H9 (cell line): ENCODE measurements at regions not wholly inside any gene's neighbourhood (a gene's known extent, or its start where the extent isn't known, plus 50 kb on each side); places are given as distances from the start of the nearest gene placed in this dataset.

Experiments
- DNase-seq: peaks from one replicate; pipeline ENCODE4 v3.0.0-alpha.2; 2017
- H2AFZ ChIP-seq: one replicate; pipeline ENCODE4 v1.6.1; 2013; ENCODE audit warnings: mild to moderate bottlenecking, low read length, control low read depth, moderate library complexity
- H2AK5ac ChIP-seq: 2 replicates; pipeline ENCODE4 v1.6.1; 2013; ENCODE audit warnings: low read length, control low read depth, mixed read lengths; ENCODE audit not compliant: insufficient read length
- H2BK120ac ChIP-seq: one replicate; pipeline ENCODE4 v1.6.1; 2013; ENCODE audit warnings: low read depth, mild to moderate bottlenecking, low read length, control low read depth, inconsistent platforms; ENCODE audit not compliant: poor library complexity, severe bottlenecking
- H2BK12ac ChIP-seq: 2 replicates; pipeline ENCODE4 v1.6.1; 2013; ENCODE audit warnings: low read length, control low read depth, mixed read lengths, low read depth; ENCODE audit not compliant: insufficient read length
- H2BK15ac ChIP-seq: 2 replicates; pipeline ENCODE4 v1.6.1; 2013; ENCODE audit warnings: low read depth, low read length, control low read depth
- H2BK20ac ChIP-seq: one replicate; pipeline ENCODE4 v1.6.1; 2013; ENCODE audit warnings: low read depth, mild to moderate bottlenecking, low read length, control low read depth, inconsistent platforms; ENCODE audit not compliant: poor library complexity, severe bottlenecking
- H2BK5ac ChIP-seq: 2 replicates; pipeline ENCODE4 v1.6.1; 2013; ENCODE audit warnings: low read length, control low read depth, mixed read lengths; ENCODE audit not compliant: insufficient read length
- H3K14ac ChIP-seq: 2 replicates; pipeline ENCODE4 v1.6.1; 2013; ENCODE audit warnings: low read length, control low read depth; ENCODE audit not compliant: insufficient read depth
- H3K18ac ChIP-seq: 2 replicates; pipeline ENCODE4 v1.6.1; 2013; ENCODE audit warnings: low read depth, mild to moderate bottlenecking, mixed read lengths, low read length, control low read depth; ENCODE audit not compliant: insufficient read length
- H3K23ac ChIP-seq: 2 replicates; pipeline ENCODE4 v1.6.1; 2013; ENCODE audit warnings: low read length, control low read depth, mixed read lengths, low read depth; ENCODE audit not compliant: insufficient read length
- H3K23me2 ChIP-seq: 2 replicates; pipeline ENCODE4 v1.6.1; 2013; ENCODE audit warnings: low read depth, mild to moderate bottlenecking, mixed read lengths, low read length, control low read depth; ENCODE audit not compliant: insufficient read length, poor library complexity, severe bottlenecking
- H3K27ac ChIP-seq: 2 replicates; pipeline ENCODE4 v1.5.1; 2013; ENCODE audit warnings: low read length, control low read depth, mixed read lengths, low read depth; ENCODE audit not compliant: insufficient read length
- H3K27me3 ChIP-seq: 2 replicates; pipeline ENCODE4 v1.6.1; 2013; ENCODE audit warnings: low read length, control low read depth, inconsistent platforms; ENCODE audit not compliant: insufficient read depth
- H3K4ac ChIP-seq: 2 replicates; pipeline ENCODE4 v1.6.1; 2013; ENCODE audit warnings: low read depth, mild to moderate bottlenecking, control low read depth, inconsistent platforms, low read length, moderate library complexity
- H3K4me1 ChIP-seq: 2 replicates; pipeline ENCODE4 v1.6.1; 2013; ENCODE audit warnings: low read length, control low read depth, inconsistent platforms; ENCODE audit not compliant: insufficient read depth
- H3K4me2 ChIP-seq: 2 replicates; pipeline ENCODE4 v1.6.1; 2013; ENCODE audit warnings: low read length, control low read depth, mixed read lengths; ENCODE audit not compliant: insufficient read length, insufficient read depth
- H3K56ac ChIP-seq: 2 replicates; pipeline ENCODE4 v1.6.1; 2013; ENCODE audit warnings: low read depth, mild to moderate bottlenecking, mixed read lengths, low read length, control low read depth; ENCODE audit not compliant: insufficient read length
- H3K79me1 ChIP-seq: 2 replicates; pipeline ENCODE4 v1.6.1; 2013; ENCODE audit warnings: low read depth, mild to moderate bottlenecking, moderate library complexity, low read length, control low read depth, inconsistent platforms; ENCODE audit not compliant: insufficient read depth, poor library complexity, severe bottlenecking
- H3K79me2 ChIP-seq: 2 replicates; pipeline ENCODE4 v1.6.1; 2013; ENCODE audit warnings: low read length, control low read depth, inconsistent platforms; ENCODE audit not compliant: insufficient read depth
- H3K9ac ChIP-seq: 2 replicates; pipeline ENCODE4 v1.6.1; 2013; ENCODE audit warnings: low read length, control low read depth, mixed read lengths; ENCODE audit not compliant: insufficient read length; ENCODE audit errors: extremely low read depth
- H3K9me3 ChIP-seq: one replicate; pipeline ENCODE4 v1.6.1; 2013; ENCODE audit warnings: low read depth, low read length, inconsistent platforms; ENCODE audit not compliant: control insufficient read depth
- H3T11ph ChIP-seq: one replicate; pipeline ENCODE4 v1.6.1; 2013; ENCODE audit warnings: mild to moderate bottlenecking, low read length, control low read depth, inconsistent platforms
- H4K20me1 ChIP-seq: one replicate; pipeline ENCODE4 v1.6.1; 2013; ENCODE audit not compliant: control insufficient read depth, insufficient read length, insufficient read depth
- H4K5ac ChIP-seq: 2 replicates; pipeline ENCODE4 v1.6.1; 2013; ENCODE audit warnings: low read depth, mild to moderate bottlenecking, mixed read lengths, low read length, control low read depth; ENCODE audit not compliant: insufficient read length
- H4K8ac ChIP-seq: replicated peaks from 2 replicates; pipeline ENCODE4 v1.6.1; 2013; ENCODE audit warnings: low read length, control low read depth, mixed read lengths, low read depth; ENCODE audit not compliant: insufficient read length
- H4K91ac ChIP-seq: 2 replicates; pipeline ENCODE4 v1.6.1; 2013; ENCODE audit warnings: low read depth, mild to moderate bottlenecking, moderate library complexity, mixed read lengths, low read length, control low read depth; ENCODE audit not compliant: insufficient read length
- H3K27ac Mint-ChIP-seq, 3 experiments: 2 replicates in 2 of 3; 3 replicates in 1 of 3; pipeline ENCODE4 v1.8.0; 2020 to 2021; ENCODE audit warnings: mixed read lengths in 3 of 3, mild to moderate bottlenecking in 1 of 3, moderate library complexity in 1 of 3
- H3K27me3 Mint-ChIP-seq: 2 replicates; pipeline ENCODE4 v1.8.0; 2021; ENCODE audit warnings: low read depth, mild to moderate bottlenecking, moderate library complexity, mixed read lengths
- H3K36me3 Mint-ChIP-seq, 3 experiments: 2 replicates in 2 of 3; 3 replicates in 1 of 3; pipeline ENCODE4 v1.8.0; 2020 to 2021; ENCODE audit warnings: low read depth in 3 of 3, mixed read lengths in 3 of 3; ENCODE audit not compliant: insufficient read depth in 1 of 3
- H3K4me1 Mint-ChIP-seq, 2 experiments: 2 replicates each; pipeline ENCODE4 v1.8.0; 2020; ENCODE audit warnings: mixed read lengths in 2 of 2
- H3K4me3 Mint-ChIP-seq, 2 experiments: 2 replicates in 1 of 2; 3 replicates in 1 of 2; pipeline ENCODE4 v1.8.0; 2020 to 2021; ENCODE audit warnings: mild to moderate bottlenecking in 2 of 2, mixed read lengths in 2 of 2, moderate library complexity in 1 of 2
- H3K9me3 Mint-ChIP-seq, 2 experiments: 2 replicates in 1 of 2; 3 replicates in 1 of 2; pipeline ENCODE4 v1.8.0; 2020; ENCODE audit warnings: mild to moderate bottlenecking in 2 of 2, mixed read lengths in 2 of 2, moderate library complexity in 1 of 2
- WGBS: extraction: QIAGEN DNeasy Blood & Tissue Kit; methylation state at CpG from one replicate; pipeline ENCODE4 v1.1.7; 2013; ENCODE audit warnings: missing lambda C conversion rate, low lambda C conversion rate, mixed read lengths; ENCODE audit not compliant: insufficient read length; ENCODE audit errors: extremely low coverage; 5-methylcytosine and 5-hydroxymethylcytosine counted together
- TF ChIP-seq, protein P1 (sequence below): fragments of 200-600 bp; sonication (generic); conservative IDR thresholded peaks from 3 replicates; pipeline ENCODE4 v1.8.0; 2021; ENCODE audit warnings: antibody characterized with exemption, mild to moderate bottlenecking

DNA sequence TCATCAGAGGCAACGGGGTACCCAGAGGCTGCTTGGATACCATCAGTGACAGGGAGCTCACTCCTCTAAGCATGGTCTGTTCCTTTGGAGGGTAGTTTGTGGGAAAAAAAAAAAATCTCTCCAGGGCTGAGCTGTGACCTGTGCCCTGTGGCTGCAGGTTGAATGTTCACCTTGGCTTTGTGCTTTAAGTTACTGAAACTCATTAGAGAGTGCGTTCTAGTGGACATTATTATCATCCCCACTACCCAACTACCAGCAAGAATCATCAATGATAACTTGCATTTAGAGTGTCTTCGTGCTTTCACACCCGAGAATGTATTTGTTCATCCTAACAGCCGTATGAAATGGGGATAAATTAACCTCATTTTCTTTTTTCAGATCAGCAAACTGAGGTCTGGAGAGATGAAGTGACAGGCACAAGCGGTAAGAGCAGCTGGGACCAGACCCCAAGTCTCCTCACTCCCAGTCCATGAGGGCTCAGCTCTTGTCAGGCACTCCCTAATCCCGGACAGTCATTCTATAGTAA, 157.5 kb upstream of the MYCN start:
- Histone ChIP-seq H2BK20ac (no peak overlapping the region), H3K9ac (no peak overlapping the region), H3K9me3 (no peaks in the 10 kb centered on the region), H2AFZ (no peak overlapping the region), H3K23me2 (no peaks in the 10 kb centered on the region), H2BK120ac (no peak overlapping the region), H3K23ac (no peak overlapping the region), H4K20me1 (no peaks in the 10 kb centered on the region), H3K27me3 (no peaks in the 10 kb centered on the region), H3K4me1 (no peaks in the 10 kb centered on the region), H2BK12ac (no peak overlapping the region), H2BK5ac (no peak overlapping the region), H3K18ac (no peak overlapping the region), H2AK5ac (no peak overlapping the region), H3K4me2 (no peak overlapping the region), H4K8ac (no peak overlapping the region), H3K14ac (no peak overlapping the region), H4K5ac (no peak overlapping the region), H2BK15ac (no peak overlapping the region), H3T11ph (no peak overlapping the region), H4K91ac (no peak overlapping the region), H3K4ac (no peak overlapping the region), H3K79me1 (no peaks in the 10 kb centered on the region), H3K79me2 (no peaks in the 10 kb centered on the region), H3K56ac (no peak overlapping the region), H3K27ac (no peak overlapping the region)
- TF ChIP-seq, protein P1, sequence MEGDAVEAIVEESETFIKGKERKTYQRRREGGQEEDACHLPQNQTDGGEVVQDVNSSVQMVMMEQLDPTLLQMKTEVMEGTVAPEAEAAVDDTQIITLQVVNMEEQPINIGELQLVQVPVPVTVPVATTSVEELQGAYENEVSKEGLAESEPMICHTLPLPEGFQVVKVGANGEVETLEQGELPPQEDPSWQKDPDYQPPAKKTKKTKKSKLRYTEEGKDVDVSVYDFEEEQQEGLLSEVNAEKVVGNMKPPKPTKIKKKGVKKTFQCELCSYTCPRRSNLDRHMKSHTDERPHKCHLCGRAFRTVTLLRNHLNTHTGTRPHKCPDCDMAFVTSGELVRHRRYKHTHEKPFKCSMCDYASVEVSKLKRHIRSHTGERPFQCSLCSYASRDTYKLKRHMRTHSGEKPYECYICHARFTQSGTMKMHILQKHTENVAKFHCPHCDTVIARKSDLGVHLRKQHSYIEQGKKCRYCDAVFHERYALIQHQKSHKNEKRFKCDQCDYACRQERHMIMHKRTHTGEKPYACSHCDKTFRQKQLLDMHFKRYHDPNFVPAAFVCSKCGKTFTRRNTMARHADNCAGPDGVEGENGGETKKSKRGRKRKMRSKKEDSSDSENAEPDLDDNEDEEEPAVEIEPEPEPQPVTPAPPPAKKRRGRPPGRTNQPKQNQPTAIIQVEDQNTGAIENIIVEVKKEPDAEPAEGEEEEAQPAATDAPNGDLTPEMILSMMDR, result no peak
- Mint-ChIP-seq H3K4me1 (0 out of 4 replicates have a peak, but pooled peaks cover 0 to 7% of the 10 kb centered on the region in 2 experiments), H3K27me3 (peaks cover 1% of the 10 kb centered on the region), H3K27ac (no peak overlapping the region), H3K9me3 (no peaks in the 10 kb centered on the region), H3K4me3 (no peak overlapping the region), H3K36me3 (no peaks in the 10 kb centered on the region)
- no peak for DNase-seq
- no CpG with 5 or more reads among the region's 7 CpGs for WGBS
